ENCODE measurements at regions not wholly inside any gene's neighbourhood (a gene's known extent, or its start where the extent isn't known, plus 50 kb on each side); places are given as distances from the start of the nearest gene placed in this dataset.

DNA sequence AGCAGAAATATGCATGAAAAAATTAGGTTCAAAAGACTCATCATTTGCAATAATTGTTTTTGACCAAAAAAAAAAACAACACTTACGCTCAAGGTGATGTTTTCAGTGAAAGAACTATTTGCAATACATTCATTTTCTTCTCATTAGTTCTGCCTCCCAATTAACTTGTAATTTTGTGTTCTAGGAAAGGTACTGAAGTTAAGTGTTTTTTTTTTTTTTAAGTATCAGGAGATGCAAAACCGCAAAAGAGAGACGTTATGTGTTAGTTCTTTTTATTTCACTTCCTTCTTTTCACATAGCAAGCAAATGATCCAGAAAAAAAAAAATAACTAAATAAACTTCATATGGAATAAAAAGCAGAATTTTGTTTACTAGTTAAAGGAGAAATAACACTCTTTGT, 735.2 kb upstream of the GCFC2 start:
- Histone ChIP-seq H3K9me3 (replicated peaks; ENCODE audit: control insufficient read depth, insufficient read depth, low read length) (no peaks in the 10 kb centered on the region), H3K4me2 (ENCODE audit: insufficient read depth, low read length) (no peak overlapping the region), H2AFZ (ENCODE audit: low read depth, low read length) (no peak overlapping the region), H3K4me3 (replicated peaks in 1 of 3; ENCODE audit: insufficient read depth in 1 of 3, low read depth in 1 of 3, low read length in 3 of 3) (no peak overlapping the region), H3K4me1 (ENCODE audit: control insufficient read depth, extremely low read depth, insufficient read depth, low read length) (no peaks in the 10 kb centered on the region), H3K79me2 (ENCODE audit: control insufficient read depth, insufficient read depth, low read length) (no peaks in the 10 kb centered on the region), H3K9me1 (replicated peaks; ENCODE audit: control insufficient read depth, extremely low read depth, insufficient read depth, low read length) (no peaks in the 10 kb centered on the region), H3K36me3 (ENCODE audit: control insufficient read depth in 2 of 2, extremely low read depth in 1 of 2, insufficient read depth in 2 of 2, low read length in 2 of 2) (no peaks in the 10 kb centered on the region), H3K9ac (replicated peaks; ENCODE audit: extremely low read depth, insufficient read depth, low read length) (no peak overlapping the region), H4K20me1 (replicated peaks; ENCODE audit: control insufficient read depth, extremely low read depth, insufficient read depth, low read length) (no peaks in the 10 kb centered on the region), H3K27ac (ENCODE audit: insufficient read depth, low read depth, low read length) (no peak overlapping the region), H3K27me3 (ENCODE audit: control insufficient read depth in 2 of 2, insufficient read depth in 2 of 2, low read length in 2 of 2) (no peaks in the 10 kb centered on the region)
- ChIA-PET CTCF (no interaction called here), POLR2A (no interaction called here)
- FAIRE-seq (no peak), DNase-seq (ENCODE audit: low read depth, low spot score) (no peak)
- dilution Hi-C loops (cut with MboI; ENCODE audit: extremely low pct_ligation_motif_present, low sequenced_read_pairs) = no loop called here
- BruUV-seq (replicated peaks) = no TSS peak
- intact Hi-C loops (cut with micrococcal nuclease) = no loop called here
- TF ChIP-seq GATA2 (IDR thresholded peaks at IDR 0.05; ENCODE audit: insufficient read depth, insufficient read length, low read depth, low read length) (no peak), JUN (IDR thresholded peaks at IDR 0.05; ENCODE audit: borderline replicate concordance, insufficient read depth, insufficient read length, low read depth) (no peak), EZH2 (IDR thresholded peaks at IDR 0.05; ENCODE audit: borderline replicate concordance, low read depth, low read length, severe bottlenecking) (no peak), FOS (IDR thresholded peaks at IDR 0.05; ENCODE audit: borderline replicate concordance, insufficient read depth, low read length) (no peak), POLR2A (IDR thresholded peaks at IDR 0.05; ENCODE audit: low read depth, low read length) (no peak), POLR2AphosphoS5 (IDR thresholded peaks at IDR 0.05; ENCODE audit: insufficient read depth, low read depth, low read length) (no peak), MYC (IDR thresholded peaks at IDR 0.05; ENCODE audit: low read depth, low read length) (no peak)
- TF ChIP-seq, protein P1, sequence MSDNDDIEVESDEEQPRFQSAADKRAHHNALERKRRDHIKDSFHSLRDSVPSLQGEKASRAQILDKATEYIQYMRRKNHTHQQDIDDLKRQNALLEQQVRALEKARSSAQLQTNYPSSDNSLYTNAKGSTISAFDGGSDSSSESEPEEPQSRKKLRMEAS (IDR thresholded peaks at IDR 0.05; ENCODE audit: insufficient read depth, insufficient read length) = no peak
- TF ChIP-seq, protein P2, sequence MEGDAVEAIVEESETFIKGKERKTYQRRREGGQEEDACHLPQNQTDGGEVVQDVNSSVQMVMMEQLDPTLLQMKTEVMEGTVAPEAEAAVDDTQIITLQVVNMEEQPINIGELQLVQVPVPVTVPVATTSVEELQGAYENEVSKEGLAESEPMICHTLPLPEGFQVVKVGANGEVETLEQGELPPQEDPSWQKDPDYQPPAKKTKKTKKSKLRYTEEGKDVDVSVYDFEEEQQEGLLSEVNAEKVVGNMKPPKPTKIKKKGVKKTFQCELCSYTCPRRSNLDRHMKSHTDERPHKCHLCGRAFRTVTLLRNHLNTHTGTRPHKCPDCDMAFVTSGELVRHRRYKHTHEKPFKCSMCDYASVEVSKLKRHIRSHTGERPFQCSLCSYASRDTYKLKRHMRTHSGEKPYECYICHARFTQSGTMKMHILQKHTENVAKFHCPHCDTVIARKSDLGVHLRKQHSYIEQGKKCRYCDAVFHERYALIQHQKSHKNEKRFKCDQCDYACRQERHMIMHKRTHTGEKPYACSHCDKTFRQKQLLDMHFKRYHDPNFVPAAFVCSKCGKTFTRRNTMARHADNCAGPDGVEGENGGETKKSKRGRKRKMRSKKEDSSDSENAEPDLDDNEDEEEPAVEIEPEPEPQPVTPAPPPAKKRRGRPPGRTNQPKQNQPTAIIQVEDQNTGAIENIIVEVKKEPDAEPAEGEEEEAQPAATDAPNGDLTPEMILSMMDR (IDR thresholded peaks at IDR 0.05; ENCODE audit: extremely low read depth in 1 of 2, insufficient read depth in 1 of 2, low read depth in 1 of 2, low read length in 2 of 2) = no peak

Measured in endothelial cell of umbilical vein (primary cell).